ENCODE measurements at regions not wholly inside any gene's neighbourhood (a gene's known extent, or its start where the extent isn't known, plus 50 kb on each side); places are given as distances from the start of the nearest gene placed in this dataset.

GRCh38 chr6:71645299-71645698 lies 241.1 kb upstream of the RIMS1 start:
- no peak for FAIRE-seq
- intact Hi-C loops (cut with micrococcal nuclease; ENCODE audit: unreplicated experiment) = no loop called here
- Histone ChIP-seq H2AFZ (ENCODE audit: control insufficient read depth, low read depth, low read length) (no peak overlapping the region), H3K4me1 (ENCODE audit: control insufficient read depth, insufficient read depth, low read length) (no peaks in the 10 kb centered on the region), H3K36me3 (ENCODE audit: control insufficient read depth in 2 of 2, insufficient read depth in 2 of 2, low read length in 1 of 2) (no peaks in the 10 kb centered on the region), H3K4me2 (ENCODE audit: control insufficient read depth, insufficient read depth) (no peak overlapping the region), H3K27me3 (replicated peaks in 1 of 2; ENCODE audit: control insufficient read depth in 2 of 2, insufficient read depth in 2 of 2, low read length in 1 of 2) (no peaks in the 10 kb centered on the region), H3K79me2 (ENCODE audit: control insufficient read depth, insufficient read depth, low read length) (no peaks in the 10 kb centered on the region), H3K4me3 (no peak overlapping the region), H3K27ac (ENCODE audit: control insufficient read depth, insufficient read depth) (no peak overlapping the region), H4K20me1 (ENCODE audit: control insufficient read depth, insufficient read depth) (no peaks in the 10 kb centered on the region), H3K9me3 (replicated peaks; ENCODE audit: control insufficient read depth, insufficient read depth, low read length) (no peaks in the 10 kb centered on the region), H3K9ac (ENCODE audit: control insufficient read depth, insufficient read depth, low read length) (no peak overlapping the region)
- ChIA-PET SMC1A (ENCODE audit: uncharacterized antibody, unreplicated experiment) (no interaction called here), CTCF (no interaction called here), RAD21 (ENCODE audit: unreplicated experiment) (no interaction called here), POLR2A (no interaction called here)
- DNase-seq (ENCODE audit: low read depth, low spot score) = no peak
- in situ Hi-C loops (cut with MboI) = no loop called here
- TF ChIP-seq ZSCAN29 (IDR thresholded peaks at IDR 0.05) = no peak
- TF ChIP-seq RBBP5 (conservative IDR thresholded peaks at IDR 0.05) = no peak
- TF ChIP-seq RB1 (IDR thresholded peaks at IDR 0.05; ENCODE audit: borderline replicate concordance) = no peak
- TF ChIP-seq RELA (IDR thresholded peaks at IDR 0.05; ENCODE audit: borderline replicate concordance, partially characterized antibody) = no peak
- TF ChIP-seq GATAD2B (conservative IDR thresholded peaks at IDR 0.05; ENCODE audit: low read depth) = no peak
- no peak for TF ChIP-seq PML (IDR thresholded peaks at IDR 0.05; ENCODE audit: low read length)
- TF ChIP-seq ZNF24 (IDR thresholded peaks at IDR 0.05) = no peak
- TF ChIP-seq SP1 (IDR thresholded peaks at IDR 0.05; ENCODE audit: low read depth, low read length) = no peak
- no peak for TF ChIP-seq JUND (IDR thresholded peaks at IDR 0.05; ENCODE audit: low read depth, low read length)
- no peak for TF ChIP-seq ZBTB4 (CRISPR knock-in tag; IDR thresholded peaks at IDR 0.05)
- no peak for TF ChIP-seq EZH2 (IDR thresholded peaks at IDR 0.05; ENCODE audit: borderline replicate concordance, control insufficient read depth, low read depth, low read length)
- TF ChIP-seq NFYB (IDR thresholded peaks at IDR 0.05; ENCODE audit: insufficient read depth, low read depth, low read length) = no peak
- no peak for TF ChIP-seq MEF2A (IDR thresholded peaks at IDR 0.05; ENCODE audit: insufficient read depth, low read depth, low read length)
- TF ChIP-seq ESRRA (IDR thresholded peaks at IDR 0.05; ENCODE audit: low read length) = no peak
- BruUV-seq (replicated peaks) = no TSS peak
- no peak for ATAC-seq
- 10% methylated on average over 3 of the region's 3 CpGs for WGBS (ENCODE audit: insufficient coverage, insufficient replicate concordance, low lambda C conversion rate, missing lambda C conversion rate)
